OCI-LY7 (cell line): ENCODE measurements at regions not wholly inside any gene's neighbourhood (a gene's known extent, or its start where the extent isn't known, plus 50 kb on each side); places are given as distances from the start of the nearest gene placed in this dataset.
A peak's percentile ranks its signal among the peaks of the same experiment; 100 is the strongest.

Experiments used
- BruUV-seq: library from RNA; stranded (reverse); fragments of 400-500 nt; replicated peaks from 2 replicates; lab custom pipeline; 2021; lab: Mats Ljungman, UMichigan
- CTCF ChIA-PET: fragments of 300-600 bp; sonication (Branson Sonifier 250); formaldehyde crosslinking; loops from one replicate; lab custom pipeline; 2022; ENCODE audit warnings: antibody characterized with exemption; ENCODE audit not compliant: unreplicated experiment; lab: Charles Lee
- POLR2A ChIA-PET: fragments of 300-600 bp; sonication (Branson Sonifier 250); formaldehyde crosslinking; loops from one replicate; lab custom pipeline; 2022; ENCODE audit warnings: antibody characterized with exemption; lab: Charles Lee
- DNase-seq: peaks from one replicate; pipeline ENCODE4 v3.0.0-alpha.2; 2015; ENCODE audit warnings: low spot score
- H2AFZ ChIP-seq: fragments of 200-600 bp; sonication (generic), shearing (Covaris generic); 2 replicates; pipeline ENCODE4 v1.6.1; 2014; ENCODE audit warnings: mild to moderate bottlenecking, antibody characterized with exemption, low read length, moderate library complexity
- H3K27ac ChIP-seq: fragments of 200-600 bp; sonication (generic); 2 replicates; pipeline ENCODE4 v1.5.1; 2014; ENCODE audit warnings: mixed run types, low read depth, mild to moderate bottlenecking, moderate library complexity, low read length, inconsistent platforms; ENCODE audit not compliant: poor library complexity, severe bottlenecking
- H3K36me3 ChIP-seq: fragments of 200-600 bp; sonication (generic); 2 replicates; pipeline ENCODE4 v1.6.1; 2014; ENCODE audit warnings: mild to moderate bottlenecking, antibody characterized with exemption, low read length, moderate library complexity, mixed read lengths; ENCODE audit not compliant: insufficient read depth
- H3K4me1 ChIP-seq: fragments of 200-600 bp; sonication (generic); 2 replicates; pipeline ENCODE4 v1.5.1; 2014; ENCODE audit warnings: mild to moderate bottlenecking, low read length; ENCODE audit not compliant: insufficient read depth, poor library complexity, severe bottlenecking
- H3K4me2 ChIP-seq: fragments of 200-600 bp; sonication (generic); 2 replicates; pipeline ENCODE4 v1.6.1; 2014; ENCODE audit warnings: mild to moderate bottlenecking, low read length
- H3K4me3 ChIP-seq: fragments of 200-600 bp; sonication (generic); 2 replicates; pipeline ENCODE4 v1.5.1; 2014; ENCODE audit warnings: mild to moderate bottlenecking, low read depth, low read length; ENCODE audit not compliant: poor library complexity, severe bottlenecking
- H3K79me2 ChIP-seq: fragments of 200-600 bp; sonication (generic); 2 replicates; pipeline ENCODE4 v1.6.1; 2016; ENCODE audit warnings: low read depth, mild to moderate bottlenecking, low read length, moderate library complexity, mixed read lengths; ENCODE audit not compliant: insufficient read depth
- H3K9me2 ChIP-seq: fragments of 200-600 bp; sonication (generic); 2 replicates; pipeline ENCODE4 v1.6.1; 2016; ENCODE audit warnings: mild to moderate bottlenecking, low read length, mixed read lengths; ENCODE audit not compliant: insufficient read depth
- H3K9me3 ChIP-seq: fragments of 200-600 bp; sonication (generic); 2 replicates; pipeline ENCODE4 v1.6.1; 2014; ENCODE audit warnings: mild to moderate bottlenecking, mixed run types, low read length, mixed read lengths
- H4K20me1 ChIP-seq: fragments of 200-600 bp; sonication (generic); 2 replicates; pipeline ENCODE4 v1.6.1; 2014; ENCODE audit warnings: mild to moderate bottlenecking, antibody characterized with exemption, low read length, moderate library complexity, mixed read lengths; ENCODE audit not compliant: insufficient read depth
- EZH2phosphoT487 ChIP-seq: fragments of 200-600 bp; sonication (generic); IDR thresholded peaks from 2 replicates; pipeline ENCODE4 v1.6.1; 2018; ENCODE audit warnings: low read depth, borderline replicate concordance, mild to moderate bottlenecking, mixed run types, antibody characterized with exemption, low read length, moderate library complexity, mixed read lengths
- intact Hi-C: fragments of 100-400 bp; cut with micrococcal nuclease; formaldehyde crosslinking; loops from one replicate; pipeline ENCODE4 v1.10.0; 2022; ENCODE audit not compliant: unreplicated experiment
- TF ChIP-seq, protein P1 (sequence below): fragments of 200-600 bp; sonication (generic); conservative IDR thresholded peaks from 2 replicates; pipeline ENCODE4 v1.5.1; 2014; ENCODE audit warnings: mild to moderate bottlenecking, antibody characterized with exemption, low read length, moderate library complexity, mixed read lengths

DNA sequence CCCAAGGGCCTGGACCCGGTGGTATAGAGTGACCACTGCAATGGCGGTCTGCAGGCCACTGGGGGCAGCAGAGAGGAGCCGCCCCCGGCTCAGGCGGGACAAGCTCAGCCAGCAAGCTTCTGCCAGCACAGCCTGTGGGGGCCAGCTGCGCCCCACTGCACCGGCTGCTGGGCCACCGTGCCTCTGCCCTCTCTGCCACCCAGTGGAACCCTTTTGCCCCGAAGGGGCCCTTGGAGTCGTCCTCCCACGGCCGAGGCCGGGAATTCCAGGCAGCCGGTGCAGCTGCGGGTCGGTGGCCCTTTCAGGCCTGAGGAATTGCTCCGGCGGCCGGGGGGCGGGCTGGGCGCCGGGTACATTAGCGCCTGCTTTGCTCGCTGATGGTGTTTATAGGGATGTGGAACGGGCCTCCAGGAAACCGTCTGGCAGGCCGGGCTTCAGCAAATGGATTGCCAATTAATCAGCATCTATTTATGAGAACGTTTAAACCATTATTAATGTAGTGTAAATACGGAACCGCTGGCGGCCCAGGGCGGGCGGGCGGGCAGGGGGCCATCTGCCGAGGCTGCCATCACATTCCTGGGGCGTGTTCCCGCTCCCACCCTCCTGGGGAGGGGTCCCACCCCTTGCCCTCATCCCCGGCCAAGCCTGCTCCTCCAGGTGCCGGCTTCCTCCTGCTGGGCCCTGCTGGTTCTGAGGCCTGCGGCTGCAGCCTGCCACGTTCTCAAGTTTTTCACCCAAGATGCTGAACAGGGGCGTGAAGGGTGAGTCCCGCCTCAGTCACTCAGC, 127.4 kb downstream of the BARX1 start:
- no TSS peak for BruUV-seq
- POLR2A ChIA-PET = no interaction called here
- Histone ChIP-seq H3K9me2 (no peaks in the 10 kb centered on the region), H3K4me1 (no peaks in the 10 kb centered on the region), H3K9me3 (no peaks in the 10 kb centered on the region), H3K36me3 (no peaks in the 10 kb centered on the region), H3K79me2 (no peaks in the 10 kb centered on the region), H3K4me3 (no peak overlapping the region), H2AFZ (no peak overlapping the region), H4K20me1 (no peaks in the 10 kb centered on the region), H3K27ac (no peak overlapping the region), H3K4me2 (no peak overlapping the region)
- CTCF ChIA-PET = no interaction called here
- intact Hi-C loops = no loop called here
- TF ChIP-seq, protein P1, sequence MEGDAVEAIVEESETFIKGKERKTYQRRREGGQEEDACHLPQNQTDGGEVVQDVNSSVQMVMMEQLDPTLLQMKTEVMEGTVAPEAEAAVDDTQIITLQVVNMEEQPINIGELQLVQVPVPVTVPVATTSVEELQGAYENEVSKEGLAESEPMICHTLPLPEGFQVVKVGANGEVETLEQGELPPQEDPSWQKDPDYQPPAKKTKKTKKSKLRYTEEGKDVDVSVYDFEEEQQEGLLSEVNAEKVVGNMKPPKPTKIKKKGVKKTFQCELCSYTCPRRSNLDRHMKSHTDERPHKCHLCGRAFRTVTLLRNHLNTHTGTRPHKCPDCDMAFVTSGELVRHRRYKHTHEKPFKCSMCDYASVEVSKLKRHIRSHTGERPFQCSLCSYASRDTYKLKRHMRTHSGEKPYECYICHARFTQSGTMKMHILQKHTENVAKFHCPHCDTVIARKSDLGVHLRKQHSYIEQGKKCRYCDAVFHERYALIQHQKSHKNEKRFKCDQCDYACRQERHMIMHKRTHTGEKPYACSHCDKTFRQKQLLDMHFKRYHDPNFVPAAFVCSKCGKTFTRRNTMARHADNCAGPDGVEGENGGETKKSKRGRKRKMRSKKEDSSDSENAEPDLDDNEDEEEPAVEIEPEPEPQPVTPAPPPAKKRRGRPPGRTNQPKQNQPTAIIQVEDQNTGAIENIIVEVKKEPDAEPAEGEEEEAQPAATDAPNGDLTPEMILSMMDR = peak; percentile 70
- no peak for TF ChIP-seq EZH2phosphoT487
- DNase-seq = peak; percentile 9

DNA sequence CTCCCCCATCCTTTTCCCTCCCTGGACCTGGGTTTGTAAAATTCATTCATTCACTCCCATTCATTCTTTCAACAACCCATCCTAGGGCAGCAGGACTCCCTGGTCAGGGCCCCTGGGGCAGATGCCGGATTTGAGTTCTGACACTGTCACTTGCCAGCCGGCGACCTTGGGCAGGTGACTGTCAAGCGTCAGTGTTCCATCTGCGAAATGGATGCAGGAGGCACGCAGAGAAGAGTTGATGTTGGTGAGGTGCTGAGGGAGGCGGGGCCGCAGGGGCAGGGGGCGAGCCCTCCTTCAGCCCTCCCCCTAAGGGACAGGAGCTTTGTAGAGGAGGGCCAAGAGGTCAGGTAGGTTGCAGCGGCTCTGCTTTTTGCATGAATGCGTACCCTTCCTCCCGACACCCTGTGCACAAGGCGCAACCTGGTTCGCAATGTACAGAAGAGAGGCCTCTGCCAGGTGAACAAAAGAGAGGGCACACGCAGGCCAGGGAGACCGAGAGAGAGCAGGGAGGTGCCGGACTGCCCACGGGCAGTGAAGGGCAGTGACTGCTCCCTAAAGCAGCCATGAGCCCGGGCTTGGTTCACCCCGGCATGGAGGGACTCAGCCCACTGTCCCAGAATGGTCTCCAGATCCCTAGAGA, 128.1 kb downstream of the BARX1 start:
- POLR2A ChIA-PET = no interaction called here
- H3K9me3 ChIP-seq = no peaks in the 10 kb centered on the region
- CTCF ChIA-PET = no interaction called here
- H3K4me2 ChIP-seq = no peak overlapping the region
- no TSS peak for BruUV-seq
- H4K20me1 ChIP-seq = no peaks in the 10 kb centered on the region
- DNase-seq = no peak
- intact Hi-C loops = no loop called here
- H3K9me2 ChIP-seq = no peaks in the 10 kb centered on the region
- no peak for TF ChIP-seq EZH2phosphoT487
- TF ChIP-seq, protein P1 = no peak
- H3K36me3 ChIP-seq = no peaks in the 10 kb centered on the region
- no peaks in the 10 kb centered on the region for H3K4me1 ChIP-seq
- H3K79me2 ChIP-seq = no peaks in the 10 kb centered on the region
- no peak overlapping the region for H3K4me3 ChIP-seq
- H3K27ac ChIP-seq = no peak overlapping the region
- H2AFZ ChIP-seq = no peak overlapping the region

DNA sequence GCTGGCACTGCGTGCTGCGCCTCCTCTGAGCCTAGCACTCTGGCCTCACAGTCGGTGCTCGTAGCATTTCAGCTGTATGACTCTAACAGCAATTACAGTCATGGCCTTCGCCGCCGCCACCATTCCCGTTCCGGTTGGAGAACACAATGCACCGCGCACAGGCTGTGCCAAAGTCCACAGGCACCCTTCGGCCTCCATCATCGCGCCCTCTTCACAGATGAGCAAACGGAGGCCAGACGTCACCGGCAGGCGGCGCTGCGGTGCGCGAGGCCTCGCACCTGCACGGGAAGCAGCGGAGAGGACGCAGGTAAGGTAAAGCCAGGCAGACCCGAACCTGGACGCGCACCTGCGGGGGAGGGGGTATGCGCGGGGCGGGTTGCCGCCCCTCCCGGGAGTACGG, 128.9 kb downstream of the BARX1 start:
- DNase-seq = no peak
- BruUV-seq = no TSS peak
- H3K4me3 ChIP-seq = no peak overlapping the region
- H4K20me1 ChIP-seq = no peaks in the 10 kb centered on the region
- intact Hi-C loops = no loop called here
- no peaks in the 10 kb centered on the region for H3K36me3 ChIP-seq
- no peaks in the 10 kb centered on the region for H3K79me2 ChIP-seq
- CTCF ChIA-PET = no interaction called here
- H3K9me3 ChIP-seq = no peaks in the 10 kb centered on the region
- no peak overlapping the region for H2AFZ ChIP-seq
- no peak overlapping the region for H3K27ac ChIP-seq
- H3K4me1 ChIP-seq = no peaks in the 10 kb centered on the region
- H3K4me2 ChIP-seq = no peak overlapping the region
- POLR2A ChIA-PET = no interaction called here
- TF ChIP-seq, protein P1 = no peak; the same call in 1 of the 2 replicates
- TF ChIP-seq EZH2phosphoT487 = no peak
- no peaks in the 10 kb centered on the region for H3K9me2 ChIP-seq
